A673 (cell line): ENCODE measurements at regions not wholly inside any gene's neighbourhood (a gene's known extent, or its start where the extent isn't known, plus 50 kb on each side); places are given as distances from the start of the nearest gene placed in this dataset.
"Not testable (repeated sequence)": the region's sequence is repeated elsewhere in the genome, so short reads cannot be mapped to it uniquely, and the experiment has no call there.

Experiments
- EZH2 ChIP-seq: fragments of 200-600 bp; sonication (generic); IDR thresholded peaks from 2 replicates; pipeline ENCODE4 v1.6.1; 2017; ENCODE audit warnings: borderline replicate concordance, low read depth, mild to moderate bottlenecking, mixed read lengths, antibody characterized with exemption, low read length; ENCODE audit not compliant: poor library complexity, severe bottlenecking
- TF ChIP-seq, protein P1 (sequence below): fragments of 300-800, 200-600 bp; sonication (generic); conservative IDR thresholded peaks from 2 replicates; pipeline ENCODE4 v1.5.1; 2017; ENCODE audit warnings: low read depth, mild to moderate bottlenecking, antibody characterized with exemption, low read length, moderate library complexity, mixed read lengths

DNA sequence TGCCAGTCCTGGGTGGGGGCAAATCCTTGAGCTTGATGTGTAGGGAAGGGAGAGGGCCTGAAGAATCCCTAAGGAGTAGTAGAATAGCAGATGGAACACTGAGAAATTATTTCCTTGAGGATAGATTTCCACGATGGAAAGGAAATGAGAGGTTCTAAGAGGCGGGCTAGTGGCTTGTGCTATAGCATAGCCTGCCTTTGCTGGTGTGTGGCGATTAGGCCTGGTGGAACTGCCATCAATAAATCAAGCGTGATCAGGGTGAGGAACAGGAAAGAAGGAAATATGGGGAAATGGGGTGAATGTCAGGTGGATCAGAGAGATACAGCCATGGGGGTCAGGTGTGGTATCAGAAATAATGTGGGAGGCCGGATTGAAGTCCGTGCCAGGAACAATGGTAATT, 60.8 kb upstream of the BMP2K start:
- TF ChIP-seq, protein P1, sequence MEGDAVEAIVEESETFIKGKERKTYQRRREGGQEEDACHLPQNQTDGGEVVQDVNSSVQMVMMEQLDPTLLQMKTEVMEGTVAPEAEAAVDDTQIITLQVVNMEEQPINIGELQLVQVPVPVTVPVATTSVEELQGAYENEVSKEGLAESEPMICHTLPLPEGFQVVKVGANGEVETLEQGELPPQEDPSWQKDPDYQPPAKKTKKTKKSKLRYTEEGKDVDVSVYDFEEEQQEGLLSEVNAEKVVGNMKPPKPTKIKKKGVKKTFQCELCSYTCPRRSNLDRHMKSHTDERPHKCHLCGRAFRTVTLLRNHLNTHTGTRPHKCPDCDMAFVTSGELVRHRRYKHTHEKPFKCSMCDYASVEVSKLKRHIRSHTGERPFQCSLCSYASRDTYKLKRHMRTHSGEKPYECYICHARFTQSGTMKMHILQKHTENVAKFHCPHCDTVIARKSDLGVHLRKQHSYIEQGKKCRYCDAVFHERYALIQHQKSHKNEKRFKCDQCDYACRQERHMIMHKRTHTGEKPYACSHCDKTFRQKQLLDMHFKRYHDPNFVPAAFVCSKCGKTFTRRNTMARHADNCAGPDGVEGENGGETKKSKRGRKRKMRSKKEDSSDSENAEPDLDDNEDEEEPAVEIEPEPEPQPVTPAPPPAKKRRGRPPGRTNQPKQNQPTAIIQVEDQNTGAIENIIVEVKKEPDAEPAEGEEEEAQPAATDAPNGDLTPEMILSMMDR: not testable (repeated sequence)
- not testable (repeated sequence) for TF ChIP-seq EZH2
